ENCODE measurements at regions not wholly inside any gene's neighbourhood (a gene's known extent, or its start where the extent isn't known, plus 50 kb on each side); places are given as distances from the start of the nearest gene placed in this dataset.

GRCh38 chr6:68114463-68115047 is 520.5 kb upstream of the ADGRB3 start:
- TF ChIP-seq CTCF (IDR thresholded peaks at IDR 0.05; ENCODE audit: low read length) (no peak), EZH2 (optimal IDR thresholded peaks at IDR 0.05; ENCODE audit: low read depth, low read length) (no peak), EZH2phosphoT487 (IDR thresholded peaks at IDR 0.05; ENCODE audit: low read length) (no peak)
- H3K4me1 ChIP-seq (ENCODE audit: low read length) = no peaks in the 10 kb centered on the region
- no peak for DNase-seq
- H3K9ac ChIP-seq (ENCODE audit: low read length) = no peak overlapping the region
- no peaks in the 10 kb centered on the region for H3K36me3 ChIP-seq (replicated peaks; ENCODE audit: insufficient read depth, low read length)
- H2AFZ ChIP-seq (ENCODE audit: low read length) = no peak overlapping the region
- H3K27ac ChIP-seq (ENCODE audit: low read length) = no peak overlapping the region
- no peak overlapping the region for H3K4me3 ChIP-seq (ENCODE audit: low read length)
- H3F3A ChIP-seq (ENCODE audit: insufficient read depth, low read length) = no peaks in the 10 kb centered on the region
- H3K9me3 ChIP-seq (replicated peaks; ENCODE audit: insufficient read depth, low read length) = no peaks in the 10 kb centered on the region
- H4K20me1 ChIP-seq (ENCODE audit: insufficient read depth, low read length) = no peaks in the 10 kb centered on the region
- no peaks in the 10 kb centered on the region for H3K9me2 ChIP-seq (replicated peaks; ENCODE audit: insufficient read depth, low read length)
- H3K79me2 ChIP-seq (ENCODE audit: low read length) = no peaks in the 10 kb centered on the region
- no peaks in the 10 kb centered on the region for H3K27me3 ChIP-seq (replicated peaks; ENCODE audit: insufficient read depth, low read length)
- H3K4me2 ChIP-seq (ENCODE audit: low read depth, low read length) = no peak overlapping the region

GRCh38 chr6:68108233-68108835 is 526.7 kb upstream of the ADGRB3 start:
- no peak for TF ChIP-seq CTCF (IDR thresholded peaks at IDR 0.05; ENCODE audit: low read length)
- TF ChIP-seq EZH2 (optimal IDR thresholded peaks at IDR 0.05; ENCODE audit: low read depth, low read length) = no peak
- H3K79me2 ChIP-seq (ENCODE audit: low read length) = no peaks in the 10 kb centered on the region
- H3K4me3 ChIP-seq (ENCODE audit: low read length) = no peak overlapping the region
- H3F3A ChIP-seq (ENCODE audit: insufficient read depth, low read length) = no peaks in the 10 kb centered on the region
- H3K9ac ChIP-seq (ENCODE audit: low read length) = no peak overlapping the region
- H3K36me3 ChIP-seq (replicated peaks; ENCODE audit: insufficient read depth, low read length) = no peaks in the 10 kb centered on the region
- H2AFZ ChIP-seq (ENCODE audit: low read length) = no peak overlapping the region
- H3K27ac ChIP-seq (ENCODE audit: low read length) = no peak overlapping the region
- no peaks in the 10 kb centered on the region for H3K27me3 ChIP-seq (replicated peaks; ENCODE audit: insufficient read depth, low read length)
- H4K20me1 ChIP-seq (ENCODE audit: insufficient read depth, low read length) = no peaks in the 10 kb centered on the region
- H3K4me1 ChIP-seq (ENCODE audit: low read length) = no peaks in the 10 kb centered on the region
- no peaks in the 10 kb centered on the region for H3K9me2 ChIP-seq (replicated peaks; ENCODE audit: insufficient read depth, low read length)
- no peak for DNase-seq
- H3K4me2 ChIP-seq (ENCODE audit: low read depth, low read length) = no peak overlapping the region
- H3K9me3 ChIP-seq (replicated peaks; ENCODE audit: insufficient read depth, low read length) = no peaks in the 10 kb centered on the region

GRCh38 chr6:68094070-68094469 is 541.0 kb upstream of the ADGRB3 start:
- H3K9me2 ChIP-seq (replicated peaks; ENCODE audit: insufficient read depth, low read length) = no peaks in the 10 kb centered on the region
- peak overlapping the region; percentile 7; the same call in 1 of the 2 replicates for H3K4me2 ChIP-seq (ENCODE audit: low read depth, low read length)
- TF ChIP-seq EZH2 (optimal IDR thresholded peaks at IDR 0.05; ENCODE audit: low read depth, low read length) (no peak), CTCF (IDR thresholded peaks at IDR 0.05; ENCODE audit: low read length) (no peak), EZH2phosphoT487 (IDR thresholded peaks at IDR 0.05; ENCODE audit: low read length) (no peak)
- H3K27me3 ChIP-seq (replicated peaks; ENCODE audit: insufficient read depth, low read length) = no peaks in the 10 kb centered on the region
- H3K4me3 ChIP-seq (ENCODE audit: low read length) = no peak overlapping the region
- H3K9ac ChIP-seq (ENCODE audit: low read length) = no peak overlapping the region
- no peaks in the 10 kb centered on the region for H3K9me3 ChIP-seq (replicated peaks; ENCODE audit: insufficient read depth, low read length)
- peak overlapping the region; percentile 12; the same call in 1 of the 2 replicates for H3K27ac ChIP-seq (ENCODE audit: low read length)
- H3K4me1 ChIP-seq (ENCODE audit: low read length) = peaks cover 3% of the 10 kb centered on the region; the same call in 1 of the 2 replicates
- H3K79me2 ChIP-seq (ENCODE audit: low read length) = no peaks in the 10 kb centered on the region
- 0 out of 2 replicates have a peak, but pooled peaks cover 7% of the 10 kb centered on the region for H3F3A ChIP-seq (ENCODE audit: insufficient read depth, low read length)
- no peaks in the 10 kb centered on the region for H3K36me3 ChIP-seq (replicated peaks; ENCODE audit: insufficient read depth, low read length)
- DNase-seq = peak; percentile 30
- H4K20me1 ChIP-seq (ENCODE audit: insufficient read depth, low read length) = no peaks in the 10 kb centered on the region
- H2AFZ ChIP-seq (ENCODE audit: low read length) = no peak overlapping the region
